HepG2 (cell line): ENCODE measurements at regions not wholly inside any gene's neighbourhood (a gene's known extent, or its start where the extent isn't known, plus 50 kb on each side); places are given as distances from the start of the nearest gene placed in this dataset.

Source experiments
- ATAC-seq: fragments of 200-7000 bp; cut with Tn5 transposase; 3 replicates; pipeline ENCODE4 v1.9.1; 2020; ENCODE audit warnings: mild to moderate bottlenecking, moderate library complexity
- BruUV-seq: library from RNA; stranded (reverse); fragments of 400-500 nt; replicated peaks from 2 replicates; lab custom pipeline; 2021; lab: Mats Ljungman, UMichigan
- CTCF ChIA-PET: fragments of 300-600 bp; formaldehyde crosslinking; extraction: SDS; loops from one replicate; lab custom pipeline; 2021; ENCODE audit warnings: low total read pairs, inconsistent platforms, low intra/inter-chr PET ratio; lab: Yijun Ruan, JAX
- POLR2A ChIA-PET: fragments of 350-600 bp; sonication (Branson Sonifier 250); formaldehyde crosslinking; loops from one replicate; lab custom pipeline; 2020; ENCODE audit warnings: antibody characterized with exemption, inconsistent platforms; lab: Yijun Ruan, JAX
- DNase-seq: peaks from one replicate; pipeline ENCODE4 v3.0.0-alpha.2; 2015; ENCODE audit warnings: low spot score
- FAIRE-seq: peaks from 3 replicates; lab custom pipeline; 2011; peaks lifted over from hg19 to GRCh38; lab: Jason Lieb, UNC
- H2AFZ ChIP-seq: one replicate; pipeline ENCODE4 v1.6.1; 2011; ENCODE audit warnings: low read length, inconsistent platforms
- H3K27ac ChIP-seq: fragments of 300-600 bp; 3 replicates; pipeline ENCODE4 v1.8.0; 2011; ENCODE audit warnings: mixed run types, mild to moderate bottlenecking, mixed read lengths, low read length, inconsistent platforms; ENCODE audit not compliant: insufficient read depth; ENCODE audit errors: extremely low read length
- H3K27me3 ChIP-seq, 2 experiments: fragments of 200-600 bp in 1 of 2; 2 replicates in 1 of 2; 3 replicates in 1 of 2; pipeline versions ENCODE4 v1.6.0 to v1.8.0; 2011; ENCODE audit warnings: low read length in 2 of 2, mild to moderate bottlenecking in 2 of 2, moderate library complexity in 2 of 2, inconsistent platforms in 1 of 2; ENCODE audit not compliant: insufficient read depth in 2 of 2, control insufficient read depth in 1 of 2
- H3K36me3 ChIP-seq, 2 experiments: fragments of 200-600 bp in 1 of 2; replicated peaks in 1 of 2; 2 replicates in 1 of 2; 3 replicates in 1 of 2; pipeline versions ENCODE4 v1.5.1 to v1.8.0; 2011; ENCODE audit warnings: low read length in 2 of 2, inconsistent platforms in 1 of 2; ENCODE audit not compliant: insufficient read depth in 2 of 2, control insufficient read depth in 1 of 2
- H3K4me1 ChIP-seq: 2 replicates; pipeline ENCODE4 v1.5.1; 2012; ENCODE audit warnings: low read length, inconsistent platforms; ENCODE audit not compliant: insufficient read depth
- H3K4me2 ChIP-seq: 2 replicates; pipeline ENCODE4 v1.6.0; 2011; ENCODE audit warnings: low read depth, low read length, inconsistent platforms
- H3K4me3 ChIP-seq, 3 experiments: fragments of 200-600 bp in 1 of 3; sonication (generic), shearing (Covaris generic) in 1 of 3; replicated peaks in 1 of 3; 2 replicates each; pipeline ENCODE4 v1.5.1; 2011 to 2016; ENCODE audit warnings: low read length in 3 of 3, inconsistent platforms in 2 of 3, low read depth in 2 of 3, mild to moderate bottlenecking in 2 of 3, control low read depth in 1 of 3, mixed read lengths in 1 of 3; ENCODE audit not compliant: insufficient read depth in 1 of 3
- H3K79me2 ChIP-seq: one replicate; pipeline ENCODE4 v1.6.1; 2011; ENCODE audit warnings: low read length, inconsistent platforms; ENCODE audit not compliant: insufficient read depth
- H3K9ac ChIP-seq: 2 replicates; pipeline ENCODE4 v1.6.0; 2011; ENCODE audit warnings: mild to moderate bottlenecking, low read depth, low read length, inconsistent platforms; ENCODE audit not compliant: insufficient read depth
- H3K9me3 ChIP-seq: 2 replicates; pipeline ENCODE4 v1.5.1; 2012; ENCODE audit warnings: mild to moderate bottlenecking, low read length
- H4K20me1 ChIP-seq: 2 replicates; pipeline ENCODE4 v1.6.0; 2011; ENCODE audit warnings: inconsistent platforms, mild to moderate bottlenecking, low read length, moderate library complexity; ENCODE audit not compliant: insufficient read depth
- DNMT3B ChIP-seq: conservative IDR thresholded peaks from 2 replicates; pipeline ENCODE4 v1.6.1; 2016; ENCODE audit warnings: missing biosample characterization, control low read depth
- ISX ChIP-seq: sonication (generic); formaldehyde crosslinking; conservative IDR thresholded peaks from 2 replicates; pipeline ENCODE4 v1.5.0; 2020; ENCODE audit warnings: missing genetic modification reagents
- MED1 ChIP-seq: sonication (generic); formaldehyde crosslinking; IDR thresholded peaks from 2 replicates; pipeline ENCODE4 v1.4.0; 2020; ENCODE audit warnings: missing genetic modification reagents
- PLRG1 ChIP-seq: fragments of 450-650 bp; conservative IDR thresholded peaks from 2 replicates; pipeline ENCODE4 v1.6.1; 2016
- REPIN1 ChIP-seq: sonication (generic); formaldehyde crosslinking; IDR thresholded peaks from 2 replicates; pipeline ENCODE4 v1.8.0; 2022; ENCODE audit warnings: missing genetic modification reagents, low read depth, mild to moderate bottlenecking, borderline replicate concordance
- SMARCC2 ChIP-seq: fragments of 450-650 bp; IDR thresholded peaks from 2 replicates; pipeline ENCODE4 v1.6.1; 2017; ENCODE audit warnings: antibody characterized with exemption, mild to moderate bottlenecking
- SP2 ChIP-seq: sonication (generic); formaldehyde crosslinking; IDR thresholded peaks from 2 replicates; pipeline ENCODE4 v1.5.1; 2020; ENCODE audit warnings: mild to moderate bottlenecking, missing genetic modification reagents
- TBL1XR1 ChIP-seq: fragments of 150-350 bp; IDR thresholded peaks from 2 replicates; pipeline ENCODE4 v1.6.1; 2014; ENCODE audit warnings: borderline replicate concordance, low read length; ENCODE audit not compliant: partially characterized antibody
- ZBTB20 ChIP-seq: sonication (generic); formaldehyde crosslinking; IDR thresholded peaks from 2 replicates; pipeline ENCODE4 v1.8.1; 2023; ENCODE audit warnings: missing genetic modification reagents, low read depth, mild to moderate bottlenecking, borderline replicate concordance
- ZC3H4 ChIP-seq: sonication (generic); formaldehyde crosslinking; IDR thresholded peaks from 2 replicates; pipeline ENCODE4 v1.4.0; 2020; ENCODE audit warnings: missing genetic modification reagents, borderline replicate concordance
- ZNF720 ChIP-seq: sonication (generic); formaldehyde crosslinking; IDR thresholded peaks from 2 replicates; pipeline ENCODE4 v1.4.0; 2020; ENCODE audit warnings: missing genetic modification reagents
- ZNF737 ChIP-seq: sonication (generic); formaldehyde crosslinking; IDR thresholded peaks from 2 replicates; pipeline ENCODE4 v1.5.0; 2020; ENCODE audit warnings: missing genetic modification reagents, mild to moderate bottlenecking, borderline replicate concordance
- WGBS: methylation state at CpG from one replicate; pipeline ENCODE4 v1.1.6; 2017; ENCODE audit warnings: low lambda C conversion rate; 5-methylcytosine and 5-hydroxymethylcytosine counted together
- in situ Hi-C: cut with HindIII; loops from 2 replicates; pipeline ENCODE4 v1.10.0; 2017; ENCODE audit warnings: low pct_unique_long_range_greater_than_20kb; ENCODE audit not compliant: extremely low pct_ligation_motif_present
- intact Hi-C: fragments of 100-400 bp; cut with micrococcal nuclease; formaldehyde crosslinking; loops from one replicate; pipeline ENCODE4 v1.10.0; 2022; ENCODE audit not compliant: unreplicated experiment
- TF ChIP-seq, protein P1 (sequence below): sonication (generic); formaldehyde crosslinking; IDR thresholded peaks from 2 replicates; pipeline ENCODE4 v1.4.0; 2020; ENCODE audit warnings: missing genetic modification reagents, borderline replicate concordance
- TF ChIP-seq, protein P2 (sequence below): sonication (generic); formaldehyde crosslinking; IDR thresholded peaks from 2 replicates; pipeline ENCODE4 v1.4.0; 2020; ENCODE audit warnings: missing genetic modification reagents
- TF ChIP-seq, protein P3 (sequence below): sonication (generic); formaldehyde crosslinking; IDR thresholded peaks from 2 replicates; pipeline ENCODE4 v1.4.0; 2020; ENCODE audit warnings: missing genetic modification reagents, mild to moderate bottlenecking, borderline replicate concordance

DNA sequence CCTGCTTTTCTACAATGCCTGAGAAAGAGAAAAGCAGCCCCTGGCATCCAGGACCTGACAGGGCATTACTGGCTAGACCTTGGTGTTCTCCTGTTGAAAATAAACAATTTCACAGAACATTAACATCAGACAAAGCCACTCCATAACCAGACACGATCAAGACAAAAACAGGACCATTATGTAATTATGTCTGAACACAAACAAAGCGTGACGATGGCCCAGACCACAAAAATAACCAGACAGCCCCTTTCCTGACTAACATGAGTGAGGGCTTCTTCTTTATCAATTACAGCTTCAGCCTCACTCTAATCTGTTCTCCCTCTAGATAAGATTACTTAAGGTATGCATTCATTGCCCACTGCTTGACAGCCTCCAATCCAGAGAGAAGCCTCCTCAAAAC is 172.7 kb upstream of the LMCD1 start:
- no peaks in the 10 kb centered on the region for H3K9me3 ChIP-seq
- no peak for ATAC-seq
- H3K27ac ChIP-seq = no peak overlapping the region
- no peak for DNase-seq
- no peaks in the 10 kb centered on the region for H3K27me3 ChIP-seq
- no peak overlapping the region for H2AFZ ChIP-seq
- no peaks in the 10 kb centered on the region for H3K79me2 ChIP-seq
- no peak overlapping the region for H3K9ac ChIP-seq
- no peak for FAIRE-seq
- no peak overlapping the region for H3K4me2 ChIP-seq
- no TSS peak for BruUV-seq
- POLR2A ChIA-PET = no interaction called here
- 6% methylated on average over 3 of the region's 3 CpGs for WGBS
- no peaks in the 10 kb centered on the region for H3K4me1 ChIP-seq
- in situ Hi-C loops (loop anchor here (5.0 to 10.0 kb wide), 2 partner anchors 88 to 276 kb away; no protein-coding TSS in a partner anchor), intact Hi-C loops (loop anchor here (5.0 kb wide), 1 partner anchor 293 kb away; no protein-coding TSS in a partner anchor)
- TF ChIP-seq, protein P1, sequence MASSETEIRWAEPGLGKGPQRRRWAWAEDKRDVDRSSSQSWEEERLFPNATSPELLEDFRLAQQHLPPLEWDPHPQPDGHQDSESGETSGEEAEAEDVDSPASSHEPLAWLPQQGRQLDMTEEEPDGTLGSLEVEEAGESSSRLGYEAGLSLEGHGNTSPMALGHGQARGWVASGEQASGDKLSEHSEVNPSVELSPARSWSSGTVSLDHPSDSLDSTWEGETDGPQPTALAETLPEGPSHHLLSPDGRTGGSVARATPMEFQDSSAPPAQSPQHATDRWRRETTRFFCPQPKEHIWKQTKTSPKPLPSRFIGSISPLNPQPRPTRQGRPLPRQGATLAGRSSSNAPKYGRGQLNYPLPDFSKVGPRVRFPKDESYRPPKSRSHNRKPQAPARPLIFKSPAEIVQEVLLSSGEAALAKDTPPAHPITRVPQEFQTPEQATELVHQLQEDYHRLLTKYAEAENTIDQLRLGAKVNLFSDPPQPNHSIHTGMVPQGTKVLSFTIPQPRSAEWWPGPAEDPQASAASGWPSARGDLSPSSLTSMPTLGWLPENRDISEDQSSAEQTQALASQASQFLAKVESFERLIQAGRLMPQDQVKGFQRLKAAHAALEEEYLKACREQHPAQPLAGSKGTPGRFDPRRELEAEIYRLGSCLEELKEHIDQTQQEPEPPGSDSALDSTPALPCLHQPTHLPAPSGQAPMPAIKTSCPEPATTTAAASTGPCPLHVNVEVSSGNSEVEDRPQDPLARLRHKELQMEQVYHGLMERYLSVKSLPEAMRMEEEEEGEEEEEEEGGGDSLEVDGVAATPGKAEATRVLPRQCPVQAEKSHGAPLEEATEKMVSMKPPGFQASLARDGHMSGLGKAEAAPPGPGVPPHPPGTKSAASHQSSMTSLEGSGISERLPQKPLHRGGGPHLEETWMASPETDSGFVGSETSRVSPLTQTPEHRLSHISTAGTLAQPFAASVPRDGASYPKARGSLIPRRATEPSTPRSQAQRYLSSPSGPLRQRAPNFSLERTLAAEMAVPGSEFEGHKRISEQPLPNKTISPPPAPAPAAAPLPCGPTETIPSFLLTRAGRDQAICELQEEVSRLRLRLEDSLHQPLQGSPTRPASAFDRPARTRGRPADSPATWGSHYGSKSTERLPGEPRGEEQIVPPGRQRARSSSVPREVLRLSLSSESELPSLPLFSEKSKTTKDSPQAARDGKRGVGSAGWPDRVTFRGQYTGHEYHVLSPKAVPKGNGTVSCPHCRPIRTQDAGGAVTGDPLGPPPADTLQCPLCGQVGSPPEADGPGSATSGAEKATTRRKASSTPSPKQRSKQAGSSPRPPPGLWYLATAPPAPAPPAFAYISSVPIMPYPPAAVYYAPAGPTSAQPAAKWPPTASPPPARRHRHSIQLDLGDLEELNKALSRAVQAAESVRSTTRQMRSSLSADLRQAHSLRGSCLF (CRISPR knock-in tag) = no peak
- TF ChIP-seq MED1 (CRISPR knock-in tag) (no peak), REPIN1 (CRISPR knock-in tag) (no peak), PLRG1 (no peak), ZNF737 (CRISPR knock-in tag) (no peak), DNMT3B (CRISPR knock-in tag) (no peak), TBL1XR1 (no peak), ZNF720 (CRISPR knock-in tag) (no peak), ISX (CRISPR knock-in tag) (no peak), SMARCC2 (no peak), SP2 (CRISPR knock-in tag) (no peak), ZBTB20 (no peak), ZC3H4 (CRISPR knock-in tag) (no peak)
- TF ChIP-seq, protein P2, sequence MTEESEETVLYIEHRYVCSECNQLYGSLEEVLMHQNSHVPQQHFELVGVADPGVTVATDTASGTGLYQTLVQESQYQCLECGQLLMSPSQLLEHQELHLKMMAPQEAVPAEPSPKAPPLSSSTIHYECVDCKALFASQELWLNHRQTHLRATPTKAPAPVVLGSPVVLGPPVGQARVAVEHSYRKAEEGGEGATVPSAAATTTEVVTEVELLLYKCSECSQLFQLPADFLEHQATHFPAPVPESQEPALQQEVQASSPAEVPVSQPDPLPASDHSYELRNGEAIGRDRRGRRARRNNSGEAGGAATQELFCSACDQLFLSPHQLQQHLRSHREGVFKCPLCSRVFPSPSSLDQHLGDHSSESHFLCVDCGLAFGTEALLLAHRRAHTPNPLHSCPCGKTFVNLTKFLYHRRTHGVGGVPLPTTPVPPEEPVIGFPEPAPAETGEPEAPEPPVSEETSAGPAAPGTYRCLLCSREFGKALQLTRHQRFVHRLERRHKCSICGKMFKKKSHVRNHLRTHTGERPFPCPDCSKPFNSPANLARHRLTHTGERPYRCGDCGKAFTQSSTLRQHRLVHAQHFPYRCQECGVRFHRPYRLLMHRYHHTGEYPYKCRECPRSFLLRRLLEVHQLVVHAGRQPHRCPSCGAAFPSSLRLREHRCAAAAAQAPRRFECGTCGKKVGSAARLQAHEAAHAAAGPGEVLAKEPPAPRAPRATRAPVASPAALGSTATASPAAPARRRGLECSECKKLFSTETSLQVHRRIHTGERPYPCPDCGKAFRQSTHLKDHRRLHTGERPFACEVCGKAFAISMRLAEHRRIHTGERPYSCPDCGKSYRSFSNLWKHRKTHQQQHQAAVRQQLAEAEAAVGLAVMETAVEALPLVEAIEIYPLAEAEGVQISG (CRISPR knock-in tag) = no peak
- TF ChIP-seq, protein P3, sequence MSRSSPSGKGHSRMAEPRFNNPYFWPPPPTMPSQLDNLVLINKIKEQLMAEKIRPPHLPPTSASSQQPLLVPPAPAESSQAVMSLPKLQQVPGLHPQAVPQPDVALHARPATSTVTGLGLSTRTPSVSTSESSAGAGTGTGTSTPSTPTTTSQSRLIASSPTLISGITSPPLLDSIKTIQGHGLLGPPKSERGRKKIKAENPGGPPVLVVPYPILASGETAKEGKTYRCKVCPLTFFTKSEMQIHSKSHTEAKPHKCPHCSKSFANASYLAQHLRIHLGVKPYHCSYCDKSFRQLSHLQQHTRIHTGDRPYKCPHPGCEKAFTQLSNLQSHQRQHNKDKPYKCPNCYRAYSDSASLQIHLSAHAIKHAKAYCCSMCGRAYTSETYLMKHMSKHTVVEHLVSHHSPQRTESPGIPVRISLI (CRISPR knock-in tag) = no peak
- no peak overlapping the region for H3K4me3 ChIP-seq
- H3K36me3 ChIP-seq = no peaks in the 10 kb centered on the region
- no peaks in the 10 kb centered on the region for H4K20me1 ChIP-seq
- CTCF ChIA-PET = no interaction called here
